ENCODE measurements at regions not wholly inside any gene's neighbourhood (a gene's known extent, or its start where the extent isn't known, plus 50 kb on each side); places are given as distances from the start of the nearest gene placed in this dataset.
"Not testable (repeated sequence)": the region's sequence is repeated elsewhere in the genome, so short reads cannot be mapped to it uniquely, and the experiment has no call there.

- DNase-seq, result no peak
These were observed 529.7 kb downstream of the IGSF11 start for GRCh38 chr3:118504906-118505305.

GRCh38 chr3:118505784-118506183 lies 528.9 kb downstream of the IGSF11 start:
- no peak for DNase-seq

GRCh38 chr3:118511402-118511801 lies 523.2 kb downstream of the IGSF11 start:
- no peak for DNase-seq

- no peak for DNase-seq
These were observed 522.3 kb downstream of the IGSF11 start for GRCh38 chr3:118512301-118512700.

GRCh38 chr3:118525077-118525476 lies 509.6 kb downstream of the IGSF11 start:
- no peak for DNase-seq

- no peak for DNase-seq
These were observed 507.7 kb downstream of the IGSF11 start for GRCh38 chr3:118526758-118527513.

- DNase-seq, result no peak
These were observed 507.1 kb downstream of the IGSF11 start for GRCh38 chr3:118527514-118528044.

GRCh38 chr3:118529554-118529953 lies 505.1 kb downstream of the IGSF11 start:
- no peak for DNase-seq

- no peak for DNase-seq
These were observed 504.2 kb downstream of the IGSF11 start for GRCh38 chr3:118530350-118530922.

- DNase-seq, result not testable (repeated sequence)
These were observed 503.7 kb downstream of the IGSF11 start for GRCh38 chr3:118530927-118531356.

- DNase-seq, result no peak
These were observed 502.8 kb downstream of the IGSF11 start for GRCh38 chr3:118531816-118532215.

- DNase-seq, result no peak
These were observed 501.0 kb downstream of the IGSF11 start for GRCh38 chr3:118533676-118534075.

- no peak for DNase-seq
These were observed 500.1 kb downstream of the IGSF11 start for GRCh38 chr3:118534519-118534918.

- DNase-seq, result no peak
These were observed 497.9 kb downstream of the IGSF11 start for GRCh38 chr3:118536764-118537163.

- no peak for DNase-seq
These were observed 497.2 kb downstream of the IGSF11 start for GRCh38 chr3:118537454-118537853.

- no peak for DNase-seq
These were observed 496.5 kb downstream of the IGSF11 start for GRCh38 chr3:118538187-118538586.

GRCh38 chr3:118539820-118540447 lies 494.7 kb downstream of the IGSF11 start:
- not testable (repeated sequence) for DNase-seq

- DNase-seq, result not testable (repeated sequence)
These were observed 494.2 kb downstream of the IGSF11 start for GRCh38 chr3:118540448-118540821.

- no peak for DNase-seq
These were observed 493.8 kb downstream of the IGSF11 start for GRCh38 chr3:118540826-118541225.

- DNase-seq, result no peak
These were observed 492.9 kb downstream of the IGSF11 start for GRCh38 chr3:118541796-118542195.

GRCh38 chr3:118543832-118544231 lies 490.8 kb downstream of the IGSF11 start:
- no peak for DNase-seq

GRCh38 chr3:118544458-118544857 lies 490.2 kb downstream of the IGSF11 start:
- no peak for DNase-seq

- no peak for DNase-seq
These were observed 486.2 kb downstream of the IGSF11 start for GRCh38 chr3:118548434-118548833.

GRCh38 chr3:118550122-118550521 lies 484.5 kb downstream of the IGSF11 start:
- DNase-seq, result no peak

Data from NCI-H1436 treated with DMSO at 0.1 percent for 48 hours (cell line).